ENCODE measurements at regions not wholly inside any gene's neighbourhood (a gene's known extent, or its start where the extent isn't known, plus 50 kb on each side); places are given as distances from the start of the nearest gene placed in this dataset.
"Not testable (repeated sequence)": the region's sequence is repeated elsewhere in the genome, so short reads cannot be mapped to it uniquely, and the experiment has no call there.

DNA sequence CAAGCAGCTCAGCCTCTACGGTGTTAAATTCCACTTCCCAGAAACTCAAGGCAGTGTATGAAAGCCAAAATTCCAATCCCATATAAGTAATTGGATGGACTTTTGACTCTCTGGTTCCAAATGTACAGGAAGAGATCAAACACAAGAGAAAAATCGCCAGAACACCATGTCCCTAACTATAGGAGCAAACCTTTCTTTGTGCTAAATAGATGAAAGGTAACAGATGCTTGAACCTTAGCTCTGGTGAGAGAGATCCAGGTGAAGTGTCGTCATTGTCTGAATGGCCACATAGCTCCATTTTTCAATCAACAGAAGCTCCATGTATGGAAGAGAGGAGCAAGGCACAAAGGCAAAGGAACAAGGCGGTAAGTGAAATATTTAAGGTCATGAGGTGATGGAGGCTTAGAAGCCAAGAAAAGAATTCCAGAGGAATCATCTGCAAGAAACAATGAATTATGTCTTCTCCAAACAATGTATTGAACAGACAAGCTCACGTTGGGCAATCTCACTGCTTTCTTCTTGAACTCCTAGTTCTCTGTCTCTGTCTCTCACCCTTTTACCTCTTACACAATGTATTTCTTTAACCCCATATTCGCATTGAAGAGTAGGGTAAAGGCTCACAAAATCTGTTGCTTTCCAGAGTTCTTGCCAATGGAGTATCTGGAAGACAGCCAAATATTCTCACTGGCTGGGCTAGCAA is 585.1 kb downstream of the GATA3 start:
- no peak for DNase-seq

DNA sequence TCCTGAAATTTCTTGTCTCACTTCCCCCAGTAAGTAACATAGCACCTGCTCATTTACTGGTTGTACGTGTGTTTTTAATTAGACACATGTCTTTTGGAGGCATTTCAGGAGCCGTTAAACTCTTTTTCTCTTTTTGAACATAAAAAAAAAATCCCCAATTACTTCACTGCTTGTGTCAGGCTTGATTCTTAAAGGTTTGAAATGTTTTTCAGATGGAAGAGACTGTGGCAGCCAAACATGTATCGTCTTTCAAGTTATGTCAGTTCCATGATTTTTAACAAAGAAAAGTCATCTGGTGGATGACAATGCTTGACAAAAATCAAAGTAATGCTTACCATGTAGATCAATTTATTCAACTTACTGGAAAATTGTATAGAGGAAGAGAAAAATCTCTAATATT is 585.8 kb downstream of the GATA3 start:
- no peak for DNase-seq

DNA sequence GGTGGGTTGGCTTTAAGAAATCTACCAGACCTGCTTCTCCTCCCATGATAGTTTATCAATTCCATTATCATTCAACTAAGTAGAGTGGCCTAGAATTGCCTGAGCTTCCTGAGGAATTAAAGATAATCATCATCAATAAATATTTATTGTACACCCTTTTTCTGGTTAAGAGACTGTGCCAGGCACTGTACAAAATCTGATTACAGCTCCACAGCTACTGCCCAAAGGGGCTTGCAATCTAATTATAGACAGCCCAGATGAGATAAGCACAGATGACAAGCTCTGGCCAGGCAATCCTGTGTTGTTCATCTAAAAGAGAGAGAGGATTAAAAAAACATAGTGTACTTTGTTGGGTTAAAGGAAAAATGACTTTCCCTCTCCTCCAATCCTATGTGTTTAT is 586.4 kb downstream of the GATA3 start:
- DNase-seq, result no peak

DNA sequence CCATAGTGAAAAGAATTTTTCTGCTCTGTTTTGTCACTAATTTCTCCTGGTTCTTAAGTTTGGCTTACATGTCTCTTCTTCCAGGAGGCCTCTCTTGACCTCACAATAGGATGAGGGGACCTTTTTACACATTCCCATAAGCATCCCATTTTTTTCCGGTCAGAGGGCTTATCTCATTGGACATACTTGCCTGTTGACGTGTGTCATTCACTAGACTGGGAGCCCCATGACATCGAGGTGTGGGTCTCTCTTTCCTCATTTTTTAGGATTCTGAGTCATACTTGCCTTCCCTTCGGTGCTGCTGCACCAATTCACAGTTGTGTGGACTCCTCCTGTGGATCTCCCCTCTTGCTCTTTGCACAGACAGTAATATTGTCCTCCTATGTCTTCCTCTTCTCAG is 601.8 kb downstream of the GATA3 start:
- DNase-seq, result no peak

DNA sequence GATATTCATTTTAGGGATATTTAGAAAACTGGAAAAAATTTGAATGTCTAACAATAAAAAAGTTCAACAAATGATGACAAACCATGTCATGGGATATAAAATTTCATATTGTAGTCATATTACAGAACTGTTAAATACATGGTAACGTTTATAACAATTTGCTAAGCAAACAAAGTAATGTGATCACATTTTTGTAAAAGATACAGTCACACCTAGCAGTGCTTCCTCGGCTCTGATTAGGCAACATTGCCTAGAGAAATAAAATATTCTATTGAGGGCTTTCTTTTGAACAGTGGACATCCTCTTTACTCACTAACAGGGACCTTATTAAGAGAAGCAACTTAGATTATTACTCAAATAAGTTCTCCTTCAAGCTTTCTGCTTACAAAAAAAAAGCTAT is 605.5 kb downstream of the GATA3 start:
- DNase-seq, result no peak

DNA sequence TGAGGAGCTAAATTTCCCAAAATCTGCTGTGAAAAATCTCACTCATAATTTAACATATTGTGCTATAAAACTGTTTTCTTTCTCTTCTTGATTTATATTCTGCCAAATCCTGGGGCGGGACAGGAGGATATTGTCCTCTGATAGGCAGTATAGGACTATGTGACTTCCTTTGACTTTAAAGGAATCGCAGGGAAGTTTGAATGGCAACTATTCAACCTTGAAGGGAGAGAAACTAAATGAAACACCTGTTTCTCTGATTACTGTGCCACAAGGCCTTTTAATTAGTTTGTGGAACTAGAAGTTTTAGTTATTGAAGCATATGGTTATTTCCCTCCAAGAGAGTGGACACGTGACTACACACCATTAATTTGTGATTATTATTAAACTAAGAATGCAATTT is 607.4 kb downstream of the GATA3 start:
- no peak for DNase-seq

DNA sequence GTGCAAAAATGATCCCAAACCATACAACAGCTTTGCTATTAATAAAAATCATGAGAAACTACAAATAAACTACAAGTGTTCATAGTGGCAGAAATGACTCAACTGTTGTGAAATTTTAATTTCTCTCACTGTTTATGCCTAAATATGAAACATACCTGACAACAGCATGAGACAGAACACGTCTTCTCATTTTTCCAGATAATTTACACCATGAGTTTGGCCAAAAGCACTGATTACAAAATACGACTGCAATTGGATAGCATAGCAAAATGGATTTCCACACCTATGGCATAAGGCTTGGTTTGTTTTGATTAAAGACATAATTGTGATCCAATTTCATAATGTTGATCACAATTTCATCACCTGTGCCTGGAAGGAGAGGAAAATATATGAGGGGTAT is 608.6 kb downstream of the GATA3 start:
- no peak for DNase-seq

DNA sequence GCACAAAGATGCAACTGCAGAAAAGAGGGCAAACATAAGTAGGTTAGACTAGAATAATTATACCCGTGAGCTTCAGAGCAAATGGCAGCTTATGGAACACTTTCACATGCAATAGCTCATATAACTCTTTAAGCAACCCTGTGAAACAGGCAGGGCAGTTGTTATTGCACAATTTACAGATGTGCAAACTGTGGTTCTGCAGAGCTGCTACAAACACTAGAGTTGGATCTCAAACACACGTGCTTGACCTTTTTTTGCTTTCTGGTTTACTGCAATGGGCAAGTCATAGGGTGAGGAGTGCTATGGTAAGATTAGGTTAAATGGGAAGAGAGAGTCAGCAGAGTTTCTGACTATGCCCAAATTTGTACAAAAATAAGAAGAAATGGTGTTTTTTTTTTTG is 610.8 kb downstream of the GATA3 start:
- DNase-seq, result no peak

DNA sequence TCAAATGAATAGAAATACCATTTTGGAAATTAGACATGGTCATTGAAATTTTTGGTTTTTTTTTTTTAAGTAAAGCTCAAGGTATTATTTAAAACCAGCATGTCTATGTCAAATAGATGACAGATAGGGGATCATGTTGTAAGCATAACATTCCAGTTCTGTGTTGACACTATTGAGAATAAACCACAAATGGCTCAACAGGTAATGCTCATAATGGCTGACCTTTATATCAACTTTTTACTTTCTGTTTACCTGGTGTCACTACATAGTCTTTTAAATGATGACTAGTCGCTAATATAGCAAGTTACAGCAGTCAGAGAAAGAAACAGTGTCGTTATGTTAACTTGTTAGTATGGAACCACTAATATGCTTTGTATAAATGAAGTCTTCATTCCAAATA is 616.0 kb downstream of the GATA3 start:
- no peak for DNase-seq

DNA sequence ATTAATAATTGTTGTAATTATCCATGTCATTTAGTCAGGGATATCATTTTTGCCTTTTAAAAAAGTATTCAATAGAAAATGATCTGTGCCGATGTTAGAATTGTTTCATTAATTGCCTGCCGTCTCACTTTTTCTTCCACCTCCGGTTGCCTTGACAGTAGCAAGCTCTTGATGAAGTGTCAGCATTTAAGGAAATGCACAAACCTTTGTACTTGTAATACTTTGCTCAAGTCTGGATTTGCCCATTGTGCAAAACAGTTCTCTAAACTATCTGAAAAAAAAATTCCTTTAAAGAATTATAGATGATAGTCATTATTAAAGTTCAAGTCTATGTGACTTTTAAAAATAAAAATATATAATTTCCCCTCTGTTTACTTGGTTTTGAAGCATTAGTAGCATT is 619.7 kb downstream of the GATA3 start:
- no peak for DNase-seq

DNA sequence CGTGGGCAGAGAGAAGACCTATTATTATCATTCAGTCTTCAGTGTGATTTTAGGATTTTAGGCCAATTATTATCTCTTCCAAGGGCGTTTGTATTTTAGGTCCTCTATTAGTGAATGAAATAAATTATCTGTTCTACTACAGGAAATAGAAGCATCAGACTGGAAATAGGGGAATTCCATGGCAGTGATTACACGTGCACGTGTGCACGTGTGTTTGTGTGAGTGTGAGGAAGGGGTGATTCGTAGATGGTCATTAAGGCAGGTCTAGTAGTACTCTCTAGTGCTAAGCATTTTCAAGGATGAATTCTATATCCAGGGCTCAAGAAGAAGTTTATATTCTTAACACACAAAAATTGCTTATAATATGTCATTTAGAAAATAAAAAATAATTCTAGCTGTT is 623.2 kb downstream of the GATA3 start:
- DNase-seq, result no peak

DNA sequence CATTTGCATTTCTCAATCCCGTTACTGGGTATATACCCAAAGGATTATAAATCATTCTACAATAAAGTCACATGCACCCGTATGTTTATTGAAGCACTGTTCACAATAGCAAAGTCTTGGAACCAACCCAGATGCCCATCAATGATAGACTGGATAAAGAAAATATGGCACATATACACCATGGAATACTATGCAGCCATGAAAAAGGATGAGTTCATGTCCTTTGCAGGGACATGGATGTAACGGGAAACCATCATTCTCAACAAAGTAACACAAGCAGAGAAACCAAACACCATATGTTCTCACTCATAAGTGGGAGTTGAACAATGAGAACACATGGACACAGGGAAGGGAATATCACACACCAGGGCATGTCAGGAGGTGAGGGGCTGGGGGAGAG is 630.4 kb downstream of the GATA3 start:
- not testable (repeated sequence) for DNase-seq

DNA sequence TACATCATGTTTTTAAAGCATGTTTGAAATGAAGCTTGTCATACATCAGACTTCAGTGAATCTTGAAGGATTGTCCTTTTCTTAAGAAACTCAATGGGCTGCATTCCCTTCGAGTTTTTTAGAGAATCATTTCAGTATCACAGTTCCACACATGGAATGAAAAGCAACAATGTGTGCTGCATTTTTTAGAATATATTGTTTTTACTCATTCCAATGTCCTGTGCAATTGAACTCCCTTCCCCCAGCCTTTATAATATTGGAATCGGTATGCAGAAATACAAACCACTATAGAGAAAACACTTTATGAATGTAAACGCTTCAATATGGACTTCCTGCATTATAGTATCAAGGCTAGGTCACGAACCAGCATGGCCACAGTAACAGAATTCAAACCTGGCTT is 634.4 kb downstream of the GATA3 start:
- DNase-seq, result no peak

DNA sequence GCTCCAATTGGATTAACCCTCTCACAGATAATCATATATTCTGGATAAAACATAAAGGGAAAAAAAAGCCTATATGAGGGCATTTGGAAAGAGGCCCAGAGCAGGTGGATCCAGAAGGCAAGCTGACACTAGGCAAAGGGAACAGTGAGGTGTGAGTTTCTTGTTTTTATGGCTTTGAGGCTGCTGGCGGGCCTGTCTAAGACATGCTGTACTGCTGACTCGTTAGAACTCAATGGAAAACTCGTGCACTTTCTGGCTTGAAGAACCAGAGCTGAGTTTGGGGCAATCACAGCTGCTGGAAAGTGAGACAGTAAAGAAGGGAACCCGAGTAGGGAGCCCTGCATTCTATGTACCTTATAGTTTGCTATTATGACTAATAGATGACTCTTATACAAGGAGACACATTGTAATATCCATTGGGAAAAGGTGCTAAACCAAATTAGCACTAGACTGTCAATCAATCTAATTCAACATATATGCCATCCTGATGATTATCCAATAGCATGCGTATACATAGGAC is 637.1 kb downstream of the GATA3 start:
- no peak for DNase-seq

DNA sequence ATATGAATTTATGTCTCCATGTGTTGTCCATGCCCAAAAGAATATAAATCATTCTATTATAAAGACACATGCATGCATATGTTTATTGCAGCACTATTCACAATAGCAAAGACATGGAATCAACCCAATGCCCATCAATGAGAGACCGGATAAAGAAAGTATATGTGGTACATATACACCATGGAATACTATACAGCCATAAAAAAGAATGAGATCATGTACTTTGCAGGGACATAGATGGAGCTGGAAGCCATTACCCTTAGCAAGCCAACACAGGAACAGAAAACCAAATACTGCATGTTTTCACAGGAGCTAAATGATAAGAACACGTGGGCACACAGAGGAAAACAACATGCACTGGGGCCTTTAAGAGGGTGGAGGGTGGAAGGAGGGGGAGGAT is 639.1 kb downstream of the GATA3 start:
- not testable (repeated sequence) for DNase-seq

DNA sequence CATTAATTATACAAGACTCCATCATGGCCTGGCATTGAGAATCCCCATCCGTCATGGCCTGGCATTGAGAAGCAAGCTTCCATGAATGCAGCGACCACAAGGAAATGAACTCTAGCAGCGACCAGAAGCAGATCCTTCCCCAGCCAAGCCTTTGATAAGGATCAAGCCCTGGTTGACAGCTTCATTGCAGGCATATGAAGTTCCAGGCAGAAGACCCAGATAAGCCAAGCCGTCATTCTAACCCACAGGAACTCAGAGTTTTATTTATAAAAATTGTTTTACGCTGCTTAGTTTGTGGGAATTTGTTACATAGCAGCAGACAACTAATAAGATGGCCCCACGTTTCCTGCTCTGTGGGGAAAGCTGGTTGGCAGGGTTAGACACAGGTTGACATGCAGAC is 642.3 kb downstream of the GATA3 start:
- DNase-seq, result no peak

DNA sequence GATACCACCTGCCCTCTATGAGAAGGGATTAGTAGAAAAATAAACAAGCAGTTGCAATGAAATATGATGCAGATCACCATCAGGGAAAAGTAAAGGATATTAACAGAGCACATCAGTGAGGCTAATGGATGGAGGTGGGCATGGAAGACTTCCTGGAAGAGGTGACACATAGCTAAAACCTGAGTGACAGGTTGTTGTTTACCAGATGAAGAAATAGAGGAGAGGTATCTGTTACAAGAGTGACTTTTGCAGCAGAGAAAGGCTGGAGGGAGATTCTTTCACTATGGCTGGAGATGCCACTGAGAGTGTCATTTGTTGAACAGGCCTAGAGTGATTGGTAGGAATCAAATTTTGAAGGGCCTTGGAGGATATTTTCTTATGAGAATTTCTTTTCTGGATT is 646.2 kb downstream of the GATA3 start:
- no peak for DNase-seq

DNA sequence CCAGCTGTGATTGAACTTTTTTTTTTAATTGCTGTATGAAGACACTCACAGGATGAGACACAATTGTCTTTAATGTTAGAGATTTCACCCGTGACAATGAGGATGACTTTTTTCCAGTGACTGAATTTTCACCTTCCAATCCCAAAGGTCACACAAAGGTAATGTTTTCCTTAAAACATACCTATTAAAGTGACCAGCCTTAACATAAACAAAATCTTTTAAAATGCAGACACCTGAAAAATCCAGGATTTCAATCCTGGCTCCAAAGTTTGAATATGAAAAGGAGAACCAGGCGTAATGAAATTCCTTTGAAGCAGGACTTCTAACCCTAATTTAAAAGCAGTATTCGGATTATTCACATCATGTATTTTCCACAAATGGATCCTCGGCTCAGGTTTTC is 647.7 kb downstream of the GATA3 start:
- DNase-seq, result no peak

DNA sequence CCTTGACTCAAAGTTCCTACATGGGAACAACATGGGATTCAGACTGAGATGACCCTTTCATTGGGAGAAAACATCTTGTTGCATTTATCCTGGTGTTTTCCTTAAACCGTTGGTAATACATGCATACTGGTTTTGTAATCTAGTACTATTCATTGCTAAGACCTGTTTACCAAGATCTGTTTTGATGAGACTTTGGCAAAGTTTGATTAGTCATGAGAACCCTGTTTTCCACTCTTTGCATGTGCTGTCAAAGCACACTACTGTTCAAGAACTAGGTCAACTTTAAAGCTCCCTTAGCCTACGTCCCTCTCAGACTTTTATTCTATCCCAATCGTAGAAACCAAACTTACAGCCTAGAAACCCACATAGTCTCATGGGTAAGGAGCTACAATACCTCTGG is 650.9 kb downstream of the GATA3 start:
- DNase-seq, result no peak

DNA sequence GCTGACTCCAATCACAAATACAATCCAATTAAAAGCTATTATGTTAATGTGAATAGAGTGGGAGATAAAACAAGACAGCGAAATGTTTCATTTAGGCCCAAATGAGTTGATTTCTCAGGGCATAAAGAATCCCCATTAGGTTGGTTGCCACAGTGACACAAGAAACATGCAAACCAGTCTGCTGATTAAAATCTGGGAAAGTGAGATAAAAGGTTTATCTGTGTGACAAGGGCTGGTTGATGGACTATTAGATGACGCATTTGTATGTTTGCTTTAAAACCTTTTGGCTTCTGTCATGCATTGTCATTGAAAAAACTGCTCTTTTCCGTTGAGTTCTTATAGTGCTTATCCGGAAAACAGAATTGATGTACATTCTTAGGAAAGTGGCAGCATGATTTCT is 658.2 kb downstream of the GATA3 start:
- no peak for DNase-seq

DNA sequence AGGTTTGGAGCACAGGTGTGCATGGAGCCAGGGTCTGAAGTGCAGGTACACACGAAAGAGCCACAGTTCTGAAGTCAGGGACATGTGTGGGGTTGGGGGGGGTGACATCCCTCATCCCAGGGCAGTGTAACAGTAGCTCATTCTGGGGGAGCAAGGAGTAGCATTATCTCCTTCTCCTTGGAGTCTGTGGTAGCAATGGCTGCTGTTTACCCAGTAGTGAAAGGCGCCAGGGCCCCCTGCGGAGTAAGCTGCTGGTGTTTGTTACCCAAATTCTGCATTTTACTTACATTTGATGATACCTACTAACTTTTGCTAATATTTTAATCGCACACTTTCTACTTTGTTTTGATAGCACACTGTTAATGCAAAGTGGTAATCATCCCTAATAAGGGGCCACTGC is 665.5 kb downstream of the GATA3 start:
- no peak for DNase-seq

DNA sequence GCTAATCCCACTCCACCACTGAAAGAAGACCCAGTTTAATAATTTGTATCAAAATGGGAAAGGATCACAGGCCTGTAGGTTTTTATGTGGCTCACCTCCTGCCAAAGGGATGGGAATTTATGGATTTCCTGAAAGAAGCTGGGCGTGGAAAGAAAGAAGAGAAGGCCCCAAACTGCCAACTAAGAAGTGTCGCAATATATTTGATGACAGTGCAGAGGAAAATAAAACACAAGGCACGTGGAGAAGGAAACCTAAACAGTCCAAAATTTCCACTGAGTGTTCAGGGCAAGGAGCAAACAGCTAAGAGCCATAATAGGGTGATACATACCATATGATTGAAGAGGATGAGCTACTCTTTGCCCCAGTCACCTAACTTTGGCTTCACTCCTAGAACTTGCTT is 667.2 kb downstream of the GATA3 start:
- DNase-seq, result no peak

DNA sequence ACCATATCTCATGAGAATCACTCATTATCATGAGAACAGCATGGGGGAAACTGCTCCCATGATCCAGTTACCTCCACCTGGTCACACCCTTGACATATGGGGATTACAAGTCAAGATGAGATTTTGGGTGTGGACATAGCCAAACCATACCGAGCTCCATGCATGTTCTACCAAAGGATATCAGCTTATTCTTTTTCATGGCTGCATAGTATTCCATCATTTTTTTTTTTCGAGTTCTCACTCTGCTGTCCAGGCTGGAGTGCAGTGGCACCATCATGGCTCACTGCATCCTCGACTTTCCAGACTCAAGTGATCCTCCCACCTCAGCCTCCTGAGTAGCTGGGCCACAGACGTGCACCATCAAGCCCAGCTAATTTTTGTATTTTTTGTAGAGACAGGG is 668.3 kb downstream of the GATA3 start:
- no peak for DNase-seq

DNA sequence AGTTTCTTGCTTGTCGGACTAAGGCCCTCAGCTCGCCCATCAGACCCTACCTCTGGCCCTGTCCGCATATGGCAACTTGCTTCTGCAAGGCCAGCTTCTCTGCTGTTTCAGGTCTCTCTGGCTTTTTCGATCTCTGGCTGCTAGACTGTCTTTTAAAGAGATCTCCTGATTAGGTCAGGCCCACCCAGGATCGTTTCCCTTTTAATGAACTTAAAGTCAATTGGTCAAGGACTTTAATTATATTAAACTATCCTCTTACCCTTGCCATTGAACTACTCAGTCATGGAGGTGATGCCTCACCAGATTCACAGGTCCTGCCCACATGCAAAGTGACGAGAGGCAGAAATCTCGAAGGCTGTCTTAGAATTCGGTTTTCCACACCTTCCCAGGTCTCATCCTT is 670.9 kb downstream of the GATA3 start:
- DNase-seq, result no peak

DNA sequence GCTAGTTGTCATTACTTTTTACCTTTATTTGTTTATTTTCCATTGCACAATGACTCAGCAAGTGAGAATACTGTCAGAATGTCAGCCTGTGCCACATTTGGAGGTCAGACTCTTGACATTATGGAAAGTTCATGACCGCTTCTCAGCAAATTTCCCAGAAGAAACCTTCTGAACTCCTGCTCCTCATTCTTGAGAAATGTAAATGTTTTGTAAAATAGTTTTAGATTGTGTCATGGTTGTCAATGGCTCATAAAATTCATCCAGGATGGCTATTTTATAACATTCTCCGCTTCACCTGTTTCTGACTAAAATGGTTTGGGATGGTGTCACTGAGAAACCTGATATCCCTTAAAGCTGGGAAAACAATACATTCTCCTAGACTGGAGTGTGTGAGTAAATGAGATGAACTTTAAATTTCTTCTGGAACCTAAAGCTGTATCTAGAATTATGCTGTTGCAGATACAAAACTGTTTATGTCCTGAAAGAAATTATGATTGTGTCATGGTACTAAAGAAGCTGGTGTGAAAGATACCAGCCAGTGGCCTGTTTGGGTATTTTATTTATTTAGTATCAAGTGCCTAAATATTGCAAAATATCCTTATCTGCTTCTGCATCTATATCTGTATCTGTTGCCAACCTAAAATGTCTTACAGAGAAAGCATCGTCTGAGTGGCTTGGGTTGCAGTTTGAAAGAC is 671.7 kb downstream of the GATA3 start:
- DNase-seq, result no peak

Measured in SIG-M5 (cell line).